GM23248 (cell line): ENCODE measurements at regions not wholly inside any gene's neighbourhood (a gene's known extent, or its start where the extent isn't known, plus 50 kb on each side); places are given as distances from the start of the nearest gene placed in this dataset.

Source experiments
- EZH2 ChIP-seq: fragments of 200-600 bp; sonication (generic); IDR thresholded peaks from 2 replicates; pipeline ENCODE4 v1.6.1; 2018; ENCODE audit warnings: antibody characterized with exemption, mild to moderate bottlenecking; ENCODE audit not compliant: insufficient read depth, poor library complexity, severe bottlenecking
- EZH2phosphoT487 ChIP-seq: fragments of 200-600 bp; sonication (generic); IDR thresholded peaks from 2 replicates; pipeline ENCODE4 v1.6.1; 2018; ENCODE audit warnings: antibody characterized with exemption, moderate library complexity, mild to moderate bottlenecking, low read depth; ENCODE audit not compliant: insufficient read depth

- TF ChIP-seq EZH2 (no peak), EZH2phosphoT487 (no peak)
Measured at GRCh38 chr4:153131596-153131995, 72.6 kb upstream of the TRIM2 start.
